Spleen (tissue), 11 donors: ENCODE measurements at regions not wholly inside any gene's neighbourhood (a gene's known extent, or its start where the extent isn't known, plus 50 kb on each side); places are given as distances from the start of the nearest gene placed in this dataset.

Experiments
- DNase-seq: peaks from one replicate; pipeline ENCODE4 v3.0.0-alpha.2; 2020
- H3K27ac ChIP-seq, 8 donors: fragments of 200-600 bp; sonication (generic) in 7 of 8; 1 replicate in 4 of 8; 2 replicates in 4 of 8; pipeline versions ENCODE4 v1.5.0 to v1.8.0; 2016 to 2021; ENCODE audit warnings: inconsistent platforms in 4 of 8, mild to moderate bottlenecking in 4 of 8, moderate library complexity in 1 of 8
- H3K27me3 ChIP-seq, 7 donors: fragments of 200-600 bp; sonication (generic) in 6 of 7; replicated peaks in 1 of 7; 1 replicate in 4 of 7; 2 replicates in 3 of 7; pipeline versions ENCODE4 v1.5.0 to v1.8.0; 2016 to 2021; ENCODE audit warnings: inconsistent platforms in 3 of 7, mild to moderate bottlenecking in 1 of 7
- H3K36me3 ChIP-seq, 6 donors: fragments of 200-600 bp; sonication (generic) in 5 of 6; 1 replicate in 4 of 6; 2 replicates in 2 of 6; pipeline versions ENCODE4 v1.5.0 to v1.8.0; 2016 to 2021; ENCODE audit warnings: inconsistent platforms in 2 of 6
- H3K4me1 ChIP-seq, 6 donors: fragments of 200-600 bp; sonication (generic) in 5 of 6; 1 replicate in 3 of 6; 2 replicates in 3 of 6; pipeline versions ENCODE4 v1.5.0 to v1.8.0; 2016 to 2021; ENCODE audit warnings: inconsistent platforms in 3 of 6
- H3K4me3 ChIP-seq, 8 donors: fragments of 200-600 bp; sonication (generic) in 7 of 8; 1 replicate in 4 of 8; 2 replicates in 4 of 8; pipeline versions ENCODE4 v1.5.0 to v1.8.0; 2016 to 2021; ENCODE audit warnings: inconsistent platforms in 4 of 8, mild to moderate bottlenecking in 4 of 8, moderate library complexity in 2 of 8
- H3K9me3 ChIP-seq, 8 donors: fragments of 200-600 bp; sonication (generic) in 7 of 8; 1 replicate in 4 of 8; 2 replicates in 4 of 8; pipeline versions ENCODE4 v1.5.0 to v1.8.0; 2016 to 2021; ENCODE audit warnings: inconsistent platforms in 4 of 8
- POLR2A ChIP-seq, 3 donors: fragments of 450-650 bp; IDR thresholded peaks; one replicate each; pipeline ENCODE4 v1.5.1; 2017; ENCODE audit warnings: antibody characterized with exemption in 3 of 3, mild to moderate bottlenecking in 1 of 3
- POLR2AphosphoS5 ChIP-seq, 3 donors: sonication (generic); formaldehyde crosslinking; IDR thresholded peaks; one replicate each; pipeline ENCODE4 v1.5.1; 2017; ENCODE audit warnings: antibody characterized with exemption in 3 of 3
- WGBS, 5 donors: extraction: QIAGEN DNeasy Blood & Tissue Kit in 3 of 5; methylation state at CpG; one replicate each; pipeline versions ENCODE4 v1.1.5 to v1.1.7; 2013 to 2018; 5-methylcytosine and 5-hydroxymethylcytosine counted together
- intact Hi-C: fragments of 100-400 bp; cut with DNase I; formaldehyde crosslinking; loops from one replicate; pipeline ENCODE4 v1.15.0; 2023; ENCODE audit warnings: low total_unique reads
- TF ChIP-seq, protein P1 (sequence below), 11 experiments: fragments of 200-600 bp in 7 of 11; fragments of 450-650 bp in 4 of 11; sonication (generic) in 4 of 11; IDR thresholded peaks in 8 of 11; conservative IDR thresholded peaks in 3 of 11; 1 replicate in 7 of 11; 2 replicates in 4 of 11; pipeline versions ENCODE4 v1.4.0 to v1.8.0; 2016 to 2021; ENCODE audit warnings: antibody characterized with exemption in 11 of 11, inconsistent platforms in 4 of 11, mild to moderate bottlenecking in 1 of 11
- donor health status: healthy with polysubstance abuse.
- donor health status: DM: no; HTN: no; CAD: no; lungs with moderate emphysema.
- donor health status: DM: no; HTN: no; CAD: no.
- donor health status: Bipolar disorder and iron deficiency.
- donor health status: healthy.
- donor health status: DM: no; HTN: no; CAD: no.
- donor health status: DM: yes; HTN: yes; CAD: no.

- Histone ChIP-seq H3K4me1 (no peaks in the 10 kb centered on the region), H3K36me3 (no peaks in the 10 kb centered on the region), H3K9me3 (peaks cover 0 to 13% (median 0%) of the 10 kb centered on the region in 8 donors), H3K27me3 (no peaks in the 10 kb centered on the region), H3K4me3 (no peak overlapping the region), H3K27ac (no peak overlapping the region)
- WGBS, 5 donors: 81 to 86% (median 84%) methylated on average over 9 of the region's 9 CpGs
- intact Hi-C loops: no loop called here
- TF ChIP-seq, protein P1, sequence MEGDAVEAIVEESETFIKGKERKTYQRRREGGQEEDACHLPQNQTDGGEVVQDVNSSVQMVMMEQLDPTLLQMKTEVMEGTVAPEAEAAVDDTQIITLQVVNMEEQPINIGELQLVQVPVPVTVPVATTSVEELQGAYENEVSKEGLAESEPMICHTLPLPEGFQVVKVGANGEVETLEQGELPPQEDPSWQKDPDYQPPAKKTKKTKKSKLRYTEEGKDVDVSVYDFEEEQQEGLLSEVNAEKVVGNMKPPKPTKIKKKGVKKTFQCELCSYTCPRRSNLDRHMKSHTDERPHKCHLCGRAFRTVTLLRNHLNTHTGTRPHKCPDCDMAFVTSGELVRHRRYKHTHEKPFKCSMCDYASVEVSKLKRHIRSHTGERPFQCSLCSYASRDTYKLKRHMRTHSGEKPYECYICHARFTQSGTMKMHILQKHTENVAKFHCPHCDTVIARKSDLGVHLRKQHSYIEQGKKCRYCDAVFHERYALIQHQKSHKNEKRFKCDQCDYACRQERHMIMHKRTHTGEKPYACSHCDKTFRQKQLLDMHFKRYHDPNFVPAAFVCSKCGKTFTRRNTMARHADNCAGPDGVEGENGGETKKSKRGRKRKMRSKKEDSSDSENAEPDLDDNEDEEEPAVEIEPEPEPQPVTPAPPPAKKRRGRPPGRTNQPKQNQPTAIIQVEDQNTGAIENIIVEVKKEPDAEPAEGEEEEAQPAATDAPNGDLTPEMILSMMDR (IDR thresholded peaks at IDR 0.05 in 8 of 11, conservative IDR thresholded peaks at IDR 0.05 in 3 of 11): no peak
- TF ChIP-seq POLR2A (IDR thresholded peaks at IDR 0.05) (no peak), POLR2AphosphoS5 (IDR thresholded peaks at IDR 0.05) (no peak)
- DNase-seq: peak; percentile 24
Measured at GRCh38 chr7:67407392-67408071, 410.9 kb downstream of the TYW1 start.

- Histone ChIP-seq H3K36me3 (no peaks in the 10 kb centered on the region), H3K9me3 (peaks cover 0 to 11% (median 0%) of the 10 kb centered on the region in 8 donors), H3K4me3 (no peak overlapping the region), H3K27ac (no peak overlapping the region), H3K4me1 (no peaks in the 10 kb centered on the region), H3K27me3 (no peaks in the 10 kb centered on the region)
- TF ChIP-seq POLR2A (IDR thresholded peaks at IDR 0.05) (no peak), POLR2AphosphoS5 (IDR thresholded peaks at IDR 0.05) (no peak)
- TF ChIP-seq, protein P1 (IDR thresholded peaks at IDR 0.05 in 8 of 11, conservative IDR thresholded peaks at IDR 0.05 in 3 of 11): no peak
- DNase-seq: no peak
- intact Hi-C loops: no loop called here
Measured at GRCh38 chr7:67408109-67408508, 411.5 kb downstream of the TYW1 start.

- Histone ChIP-seq H3K36me3 (no peaks in the 10 kb centered on the region), H3K27ac (no peak overlapping the region), H3K4me1 (no peaks in the 10 kb centered on the region), H3K27me3 (no peaks in the 10 kb centered on the region), H3K9me3 (peaks cover 0 to 51% (median 17%) of the 10 kb centered on the region in 8 donors), H3K4me3 (no peak overlapping the region)
- TF ChIP-seq, protein P1 (IDR thresholded peaks at IDR 0.05 in 8 of 11, conservative IDR thresholded peaks at IDR 0.05 in 3 of 11): no peak
- TF ChIP-seq POLR2A (IDR thresholded peaks at IDR 0.05): no peak
- TF ChIP-seq POLR2AphosphoS5 (IDR thresholded peaks at IDR 0.05): no peak
- DNase-seq: no peak
- intact Hi-C loops: no loop called here
- 46 to 69% (median 57%) methylated on average over 3 of the region's 3 CpGs for WGBS, 5 donors
Measured at GRCh38 chr7:67413670-67414069, 417.0 kb downstream of the TYW1 start.

GRCh38 chr7:67414858-67415257 lies 418.2 kb downstream of the TYW1 start:
- no peak for DNase-seq
- H3K4me3 ChIP-seq: no peak overlapping the region
- no peak overlapping the region for H3K27ac ChIP-seq
- TF ChIP-seq, protein P1 (IDR thresholded peaks at IDR 0.05 in 8 of 11, conservative IDR thresholded peaks at IDR 0.05 in 3 of 11): no peak
- TF ChIP-seq POLR2AphosphoS5 (IDR thresholded peaks at IDR 0.05) (no peak), POLR2A (IDR thresholded peaks at IDR 0.05) (no peak)
- 84 to 90% (median 88%) methylated on average over 6 of the region's 6 CpGs for WGBS, 5 donors
- H3K9me3 ChIP-seq: peaks cover 0 to 51% (median 17%) of the 10 kb centered on the region in 8 donors
- no peaks in the 10 kb centered on the region for H3K36me3 ChIP-seq
- no peaks in the 10 kb centered on the region for H3K4me1 ChIP-seq
- intact Hi-C loops: no loop called here
- H3K27me3 ChIP-seq: no peaks in the 10 kb centered on the region
